ENCODE measurements at regions not wholly inside any gene's neighbourhood (a gene's known extent, or its start where the extent isn't known, plus 50 kb on each side); places are given as distances from the start of the nearest gene placed in this dataset.

GRCh38 chr2:18829976-18830375, 240.6 kb upstream of the NT5C1B start:
- DNase-seq (ENCODE audit: low read depth in 3 of 3): no peak

GRCh38 chr2:18829251-18829902, 240.0 kb upstream of the NT5C1B start:
- DNase-seq (ENCODE audit: low read depth in 3 of 3): no peak

- DNase-seq (ENCODE audit: low read depth in 3 of 3): no peak
Observed at GRCh38 chr2:18828296-18828695, 238.9 kb upstream of the NT5C1B start.

GRCh38 chr2:18825838-18826237, 236.5 kb upstream of the NT5C1B start:
- no peak for DNase-seq (ENCODE audit: low read depth in 3 of 3)

GRCh38 chr2:18824915-18825314, 235.5 kb upstream of the NT5C1B start:
- DNase-seq (ENCODE audit: low read depth in 3 of 3): no peak

- no peak for DNase-seq (ENCODE audit: low read depth in 3 of 3)
Observed at GRCh38 chr2:18824325-18824790, 235.0 kb upstream of the NT5C1B start.

- DNase-seq (ENCODE audit: low read depth in 3 of 3): no peak
Observed at GRCh38 chr2:18821431-18821830, 232.1 kb upstream of the NT5C1B start.

- no peak for DNase-seq (ENCODE audit: low read depth in 3 of 3)
Observed at GRCh38 chr2:18820966-18821365, 231.6 kb upstream of the NT5C1B start.

GRCh38 chr2:18819566-18819965, 230.2 kb upstream of the NT5C1B start:
- no peak for DNase-seq (ENCODE audit: low read depth in 3 of 3)

GRCh38 chr2:18814387-18814786, 225.0 kb upstream of the NT5C1B start:
- no peak for DNase-seq (ENCODE audit: low read depth in 3 of 3)

GRCh38 chr2:18804536-18804935, 215.2 kb upstream of the NT5C1B start:
- no peak for DNase-seq (ENCODE audit: low read depth in 3 of 3)

- DNase-seq (ENCODE audit: low read depth in 3 of 3): no peak
Observed at GRCh38 chr2:18803141-18803939, 214.0 kb upstream of the NT5C1B start.

- no peak for DNase-seq (ENCODE audit: low read depth in 3 of 3)
Observed at GRCh38 chr2:18800240-18800971, 211.0 kb upstream of the NT5C1B start.

GRCh38 chr2:18799397-18799796, 210.0 kb upstream of the NT5C1B start:
- no peak for DNase-seq (ENCODE audit: low read depth in 3 of 3)

GRCh38 chr2:18797133-18797845, 207.9 kb upstream of the NT5C1B start:
- no peak for DNase-seq (ENCODE audit: low read depth in 3 of 3)

GRCh38 chr2:18795906-18796305, 206.5 kb upstream of the NT5C1B start:
- DNase-seq (ENCODE audit: low read depth in 3 of 3): no peak

GRCh38 chr2:18792684-18793083, 203.3 kb upstream of the NT5C1B start:
- DNase-seq (ENCODE audit: low read depth in 3 of 3): no peak

GRCh38 chr2:18792226-18792629, 202.9 kb upstream of the NT5C1B start:
- DNase-seq (ENCODE audit: low read depth in 3 of 3): no peak

GRCh38 chr2:18791172-18791797, 201.9 kb upstream of the NT5C1B start:
- no peak for DNase-seq (ENCODE audit: low read depth in 3 of 3)

- no peak for DNase-seq (ENCODE audit: low read depth in 3 of 3)
Observed at GRCh38 chr2:18790509-18791171, 201.3 kb upstream of the NT5C1B start.

GRCh38 chr2:18788592-18788991, 199.2 kb upstream of the NT5C1B start:
- DNase-seq (ENCODE audit: low read depth in 3 of 3): no peak
